Hepatocyte (in vitro differentiated cells): ENCODE measurements at regions not wholly inside any gene's neighbourhood (a gene's known extent, or its start where the extent isn't known, plus 50 kb on each side); places are given as distances from the start of the nearest gene placed in this dataset.

ENCODE experiments used
- DNase-seq: peaks from one replicate; pipeline ENCODE4 v3.0.0-alpha.2; 2016; ENCODE audit warnings: low spot score
- H2AFZ ChIP-seq: fragments of 200-600 bp; sonication (generic); 2 replicates; pipeline ENCODE4 v1.6.0; 2016; ENCODE audit warnings: antibody characterized with exemption, mild to moderate bottlenecking
- H3K27ac ChIP-seq: fragments of 200-600 bp; sonication (generic); 2 replicates; pipeline ENCODE4 v1.5.1; 2016; ENCODE audit warnings: mild to moderate bottlenecking
- H3K27me3 ChIP-seq: fragments of 200-600 bp; sonication (generic); 2 replicates; pipeline ENCODE4 v1.6.1; 2016
- H3K36me3 ChIP-seq: fragments of 200-600 bp; sonication (generic); replicated peaks from 2 replicates; pipeline ENCODE4 v1.5.1; 2016; ENCODE audit warnings: low read depth; ENCODE audit not compliant: insufficient read depth
- H3K4me1 ChIP-seq: fragments of 200-600 bp; sonication (generic); 2 replicates; pipeline ENCODE4 v1.5.1; 2016; ENCODE audit warnings: mild to moderate bottlenecking, moderate library complexity; ENCODE audit not compliant: insufficient read depth
- H3K4me2 ChIP-seq: fragments of 200-600 bp; sonication (generic); 2 replicates; pipeline ENCODE4 v1.6.0; 2016
- H3K4me3 ChIP-seq: fragments of 200-600 bp; sonication (generic); 2 replicates; pipeline ENCODE4 v1.5.1; 2016; ENCODE audit warnings: mild to moderate bottlenecking
- H3K79me2 ChIP-seq: fragments of 200-600 bp; sonication (generic); 2 replicates; pipeline ENCODE4 v1.6.0; 2017; ENCODE audit warnings: mild to moderate bottlenecking
- H3K9me2 ChIP-seq: fragments of 200-600 bp; sonication (generic); replicated peaks from 2 replicates; pipeline ENCODE4 v1.6.0; 2017; ENCODE audit warnings: mild to moderate bottlenecking; ENCODE audit not compliant: insufficient read depth
- H3K9me3 ChIP-seq: fragments of 200-600 bp; sonication (generic); 2 replicates; pipeline ENCODE4 v1.5.1; 2016; ENCODE audit warnings: low read depth, mild to moderate bottlenecking
- H4K20me1 ChIP-seq: fragments of 200-600 bp; sonication (generic); 2 replicates; pipeline ENCODE4 v1.6.0; 2016; ENCODE audit warnings: mild to moderate bottlenecking; ENCODE audit not compliant: insufficient read depth, poor library complexity, severe bottlenecking
- CTCF ChIP-seq: fragments of 200-600 bp; sonication (generic); IDR thresholded peaks from 2 replicates; pipeline ENCODE4 v1.5.1; 2016; ENCODE audit warnings: antibody characterized with exemption, mild to moderate bottlenecking; ENCODE audit not compliant: poor library complexity
- EZH2 ChIP-seq: fragments of 200-600 bp; sonication (generic); IDR thresholded peaks from 2 replicates; pipeline ENCODE4 v1.6.1; 2016; ENCODE audit warnings: antibody characterized with exemption, mild to moderate bottlenecking, borderline replicate concordance
- EZH2phosphoT487 ChIP-seq: fragments of 200-600 bp; sonication (generic); IDR thresholded peaks from one replicate; pipeline ENCODE4 v1.6.1; 2018; ENCODE audit warnings: antibody characterized with exemption, mild to moderate bottlenecking, low read depth, moderate library complexity; ENCODE audit not compliant: unreplicated experiment, severe bottlenecking
- WGBS: methylation state at CpG from one replicate; pipeline ENCODE4 v1.1.6; 2016; ENCODE audit warnings: low lambda C conversion rate; ENCODE audit errors: missing lambda C conversion rate; 5-methylcytosine and 5-hydroxymethylcytosine counted together

- no peaks in the 10 kb centered on the region for H4K20me1 ChIP-seq
- no peaks in the 10 kb centered on the region for H3K9me2 ChIP-seq
These were observed 299.8 kb downstream of the RPS29 start for GRCh38 chr14:49286257-49286983.

GRCh38 chr14:49280566-49280965, 305.6 kb downstream of the RPS29 start:
- TF ChIP-seq EZH2phosphoT487 (no peak), CTCF (no peak), EZH2 (no peak)
- H2AFZ ChIP-seq: no peak overlapping the region
- no peaks in the 10 kb centered on the region for H3K4me1 ChIP-seq
- no peaks in the 10 kb centered on the region for H3K79me2 ChIP-seq
- no peak overlapping the region for H3K27ac ChIP-seq
- no peaks in the 10 kb centered on the region for H3K36me3 ChIP-seq
- no peaks in the 10 kb centered on the region for H3K27me3 ChIP-seq
- H3K4me3 ChIP-seq: no peak overlapping the region
- H3K9me3 ChIP-seq: no peaks in the 10 kb centered on the region
- WGBS: 31% methylated on average over 1 of the region's 1 CpG
- no peaks in the 10 kb centered on the region for H3K9me2 ChIP-seq
- H3K4me2 ChIP-seq: no peak overlapping the region
- DNase-seq: no peak
- H4K20me1 ChIP-seq: no peaks in the 10 kb centered on the region

More at GRCh38 chr14:49286257-49286983, 299.8 kb downstream of the RPS29 start:
- H3K4me1 ChIP-seq: no peaks in the 10 kb centered on the region
- H3K4me2 ChIP-seq: no peak overlapping the region
- H2AFZ ChIP-seq: no peak overlapping the region
- TF ChIP-seq EZH2: no peak
- TF ChIP-seq EZH2phosphoT487: no peak
- no peak for TF ChIP-seq CTCF
- H3K36me3 ChIP-seq: no peaks in the 10 kb centered on the region
- H3K9me3 ChIP-seq: no peaks in the 10 kb centered on the region
- DNase-seq: no peak
- no peaks in the 10 kb centered on the region for H3K79me2 ChIP-seq
- WGBS: 91% methylated on average over 1 of the region's 1 CpG
- H3K27ac ChIP-seq: no peak overlapping the region
- no peaks in the 10 kb centered on the region for H3K27me3 ChIP-seq
- no peak overlapping the region for H3K4me3 ChIP-seq

DNA sequence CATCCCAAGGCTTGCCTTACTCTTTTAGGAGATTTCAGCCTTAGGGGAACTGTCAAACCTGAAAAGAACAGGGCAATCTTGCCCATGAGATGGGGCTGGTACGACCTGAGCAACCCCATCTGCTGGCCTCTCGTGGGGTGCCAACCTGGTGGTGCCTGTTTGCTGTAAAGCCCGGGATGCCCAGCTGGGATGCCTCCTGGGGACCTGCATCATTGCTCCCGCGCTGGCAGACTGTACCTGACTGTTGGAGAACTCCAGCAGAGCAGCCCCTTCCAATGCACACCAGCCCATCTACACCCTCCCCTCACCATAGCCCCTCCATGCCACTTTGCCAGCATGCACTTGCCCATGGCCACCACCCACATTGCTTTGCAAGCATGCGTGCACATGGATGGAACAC, 335.7 kb downstream of the RPS29 start:
- H3K27me3 ChIP-seq: no peaks in the 10 kb centered on the region
- H2AFZ ChIP-seq: no peak overlapping the region
- no peaks in the 10 kb centered on the region for H3K9me2 ChIP-seq
- H3K4me1 ChIP-seq: no peaks in the 10 kb centered on the region
- 92% methylated on average over 6 of the region's 6 CpGs for WGBS
- no peaks in the 10 kb centered on the region for H3K9me3 ChIP-seq
- H3K27ac ChIP-seq: no peak overlapping the region
- H3K79me2 ChIP-seq: no peaks in the 10 kb centered on the region
- no peak overlapping the region for H3K4me3 ChIP-seq
- no peak for DNase-seq
- H4K20me1 ChIP-seq: no peaks in the 10 kb centered on the region
- no peak overlapping the region for H3K4me2 ChIP-seq
- H3K36me3 ChIP-seq: no peaks in the 10 kb centered on the region
- TF ChIP-seq EZH2 (no peak), CTCF (no peak), EZH2phosphoT487 (no peak)
